ENCODE measurements at regions not wholly inside any gene's neighbourhood (a gene's known extent, or its start where the extent isn't known, plus 50 kb on each side); places are given as distances from the start of the nearest gene placed in this dataset.

DNA sequence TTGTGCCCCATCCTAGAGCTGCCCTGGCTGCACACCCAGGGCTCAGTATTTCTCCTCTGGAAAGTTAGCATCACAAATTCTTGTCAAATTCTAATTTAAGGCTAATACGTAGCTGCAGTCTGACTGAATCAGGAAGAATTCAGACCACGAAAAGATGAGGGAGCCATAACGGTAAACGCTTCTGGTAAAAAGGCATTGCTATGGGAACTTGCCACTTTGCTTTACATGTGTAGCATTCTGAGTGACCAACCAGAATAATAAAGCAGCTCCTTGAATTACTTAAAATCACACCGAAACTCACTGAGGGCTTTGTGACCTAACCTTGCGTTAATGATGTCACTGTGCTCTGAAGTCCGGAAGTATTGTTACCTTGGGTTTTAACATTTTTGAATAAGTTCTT lies 286.6 kb upstream of the TMTC4 start:
- Histone ChIP-seq H3K4ac (replicated peaks; ENCODE audit: insufficient read length, low read depth, low read length) (no peak overlapping the region), H2AK5ac (ENCODE audit: low read depth, low read length) (no peak overlapping the region), H3K23ac (ENCODE audit: insufficient read length) (no peak overlapping the region), H3K27me3 (replicated peaks in 1 of 4; ENCODE audit: control insufficient read depth in 3 of 4, extremely low read depth in 1 of 4, insufficient read depth in 3 of 4, low read length in 3 of 4) (no peaks in the 10 kb centered on the region), H3K79me1 (ENCODE audit: low read depth, low read length) (no peaks in the 10 kb centered on the region), H3K9me3 (ENCODE audit: insufficient read depth in 2 of 2, low read depth in 1 of 2, low read length in 1 of 2) (no peaks in the 10 kb centered on the region), H2BK5ac (ENCODE audit: low read depth, low read length) (no peak overlapping the region), H3K56ac (replicated peaks; ENCODE audit: insufficient read length, low read depth, low read length) (no peak overlapping the region), H3K14ac (ENCODE audit: insufficient read length) (no peak overlapping the region), H3K4me1 (replicated peaks in 1 of 4; ENCODE audit: control insufficient read depth in 3 of 4, insufficient read depth in 4 of 4, low read length in 3 of 4) (no peaks in the 10 kb centered on the region), H4K8ac (ENCODE audit: extremely low read depth, insufficient read depth, low read length) (no peak overlapping the region), H3K23me2 (ENCODE audit: low read depth, low read length) (no peaks in the 10 kb centered on the region), H4K5ac (ENCODE audit: insufficient read length, low read depth, low read length) (no peak overlapping the region), H3K36me3 (ENCODE audit: control insufficient read depth in 2 of 4, insufficient read depth in 4 of 4, low read length in 3 of 4) (no peaks in the 10 kb centered on the region), H3K4me2 (ENCODE audit: insufficient read depth in 1 of 2, low read depth in 2 of 2, low read length in 2 of 2) (no peak overlapping the region), H3K27ac (ENCODE audit: low read depth, low read length) (no peak overlapping the region), H4K20me1 (replicated peaks in 1 of 2; ENCODE audit: control insufficient read depth in 1 of 2, insufficient read depth in 2 of 2, low read length in 2 of 2) (no peaks in the 10 kb centered on the region), H3K9ac (replicated peaks in 1 of 4; ENCODE audit: extremely low read depth in 1 of 4, low read depth in 3 of 4, low read length in 3 of 4) (no peak overlapping the region), H2BK120ac (replicated peaks; ENCODE audit: low read depth, low read length) (no peak overlapping the region), H2AFZ (ENCODE audit: low read length) (no peak overlapping the region), H2BK20ac (ENCODE audit: low read length) (no peak overlapping the region), H3K79me2 (ENCODE audit: control insufficient read depth in 1 of 2, insufficient read depth in 2 of 2, low read length in 2 of 2) (no peaks in the 10 kb centered on the region), H3K4me3 (ENCODE audit: extremely low read depth in 1 of 4, insufficient read depth in 2 of 4, low read depth in 3 of 4, low read length in 4 of 4) (no peak overlapping the region), H2BK15ac (ENCODE audit: low read length) (no peak overlapping the region), H2BK12ac (ENCODE audit: low read depth, low read length) (no peak overlapping the region), H3K18ac (ENCODE audit: extremely low read depth, low read length) (no peak overlapping the region), H4K91ac (replicated peaks; ENCODE audit: insufficient read length, low read length) (no peak overlapping the region)
- DNase-seq (ENCODE audit: low read depth in 1 of 2, low spot score in 2 of 2), result no peak
- 94% methylated on average over 7 of the region's 7 CpGs; no CpG with 5 or more reads in 1 of the 2 experiments for whole genome bisulfite sequencing, 2 experiments (ENCODE audit: extremely low coverage in 1 of 2, insufficient coverage in 1 of 2, insufficient read length in 1 of 2, insufficient replicate concordance in 2 of 2, low coverage in 1 of 2, low lambda C conversion rate in 2 of 2, missing lambda C conversion rate in 1 of 2)
- ChIA-PET POLR2A (ENCODE audit: partially characterized antibody) (no interaction called here), CTCF (ENCODE audit: partially characterized antibody) (interaction anchor here (0.7 kb wide), 1 partner anchor 239 kb away, joined by 3 read pairs; no protein-coding TSS in a partner anchor)
- no peak for FAIRE-seq
- no peak for TF ChIP-seq SP2 (IDR thresholded peaks at IDR 0.05; ENCODE audit: low read length)
- TF ChIP-seq KDM4A (IDR thresholded peaks at IDR 0.05; ENCODE audit: low read depth, low read length, severe bottlenecking), result no peak
- no peak for TF ChIP-seq CTBP2 (IDR thresholded peaks at IDR 0.05; ENCODE audit: borderline replicate concordance, insufficient read depth, insufficient read length, low read length)
- TF ChIP-seq CHD1 (IDR thresholded peaks at IDR 0.05; ENCODE audit: low read depth, low read length), result no peak
- no peak for TF ChIP-seq CBX5 (IDR thresholded peaks at IDR 0.05; ENCODE audit: low read depth, low read length)
- no peak for TF ChIP-seq PHF8 (conservative IDR thresholded peaks at IDR 0.05; ENCODE audit: low read depth, low read length)
- no peak for TF ChIP-seq POLR2A (IDR thresholded peaks at IDR 0.05; ENCODE audit: control extremely low read depth in 1 of 2, low read depth in 2 of 2, low read length in 2 of 2)
- no peak for TF ChIP-seq HDAC2 (IDR thresholded peaks at IDR 0.05; ENCODE audit: borderline replicate concordance in 1 of 2, low read depth in 2 of 2, low read length in 2 of 2)
